PC-3 (cell line): ENCODE measurements at regions not wholly inside any gene's neighbourhood (a gene's known extent, or its start where the extent isn't known, plus 50 kb on each side); places are given as distances from the start of the nearest gene placed in this dataset.

Source experiments
- CTCF ChIP-seq: fragments of 300-600 bp; sonication (generic); conservative IDR thresholded peaks from 2 replicates; pipeline ENCODE4 v1.5.1; 2017; ENCODE audit warnings: antibody characterized with exemption, low read depth, mild to moderate bottlenecking, low read length
- EZH2phosphoT487 ChIP-seq: fragments of 300-600 bp; sonication (generic); IDR thresholded peaks from 2 replicates; pipeline ENCODE4 v1.6.1; 2018; ENCODE audit warnings: mild to moderate bottlenecking, antibody characterized with exemption, low read length, borderline replicate concordance

GRCh38 chr4:18075823-18076433 lies 54.4 kb upstream of the LCORL start:
- peak; percentile 60 for TF ChIP-seq CTCF
- TF ChIP-seq EZH2phosphoT487: no peak
